GM19043 (cell line): ENCODE measurements at regions not wholly inside any gene's neighbourhood (a gene's known extent, or its start where the extent isn't known, plus 50 kb on each side); places are given as distances from the start of the nearest gene placed in this dataset.
"Not testable (repeated sequence)": the region's sequence is repeated elsewhere in the genome, so short reads cannot be mapped to it uniquely, and the experiment has no call there.

Experiments used
- ATAC-seq: cut with Tn5 transposase; IDR thresholded peaks from one replicate; pipeline ENCODE4 v1.9.1; 2021; ENCODE audit warnings: low read depth; ENCODE audit not compliant: unreplicated experiment

DNA sequence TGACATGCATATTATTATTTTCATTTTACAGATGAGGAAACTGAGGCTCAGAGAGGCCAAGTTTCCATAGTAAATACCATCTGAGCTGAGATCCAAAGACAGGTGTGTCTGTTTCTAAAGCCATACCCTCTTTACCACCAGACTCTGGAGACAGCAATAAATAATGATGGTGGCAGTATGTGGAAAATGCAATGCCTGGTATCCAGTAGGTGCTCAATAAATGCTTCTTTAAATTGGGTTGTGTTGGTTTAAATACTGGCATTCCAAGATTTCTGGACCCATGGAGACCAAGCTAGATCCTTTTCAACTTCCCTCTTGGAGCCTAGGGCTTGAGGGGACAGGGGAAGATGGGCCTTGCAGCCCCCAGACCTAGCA, 221.3 kb upstream of the MSX2 start:
- ATAC-seq, result no peak

DNA sequence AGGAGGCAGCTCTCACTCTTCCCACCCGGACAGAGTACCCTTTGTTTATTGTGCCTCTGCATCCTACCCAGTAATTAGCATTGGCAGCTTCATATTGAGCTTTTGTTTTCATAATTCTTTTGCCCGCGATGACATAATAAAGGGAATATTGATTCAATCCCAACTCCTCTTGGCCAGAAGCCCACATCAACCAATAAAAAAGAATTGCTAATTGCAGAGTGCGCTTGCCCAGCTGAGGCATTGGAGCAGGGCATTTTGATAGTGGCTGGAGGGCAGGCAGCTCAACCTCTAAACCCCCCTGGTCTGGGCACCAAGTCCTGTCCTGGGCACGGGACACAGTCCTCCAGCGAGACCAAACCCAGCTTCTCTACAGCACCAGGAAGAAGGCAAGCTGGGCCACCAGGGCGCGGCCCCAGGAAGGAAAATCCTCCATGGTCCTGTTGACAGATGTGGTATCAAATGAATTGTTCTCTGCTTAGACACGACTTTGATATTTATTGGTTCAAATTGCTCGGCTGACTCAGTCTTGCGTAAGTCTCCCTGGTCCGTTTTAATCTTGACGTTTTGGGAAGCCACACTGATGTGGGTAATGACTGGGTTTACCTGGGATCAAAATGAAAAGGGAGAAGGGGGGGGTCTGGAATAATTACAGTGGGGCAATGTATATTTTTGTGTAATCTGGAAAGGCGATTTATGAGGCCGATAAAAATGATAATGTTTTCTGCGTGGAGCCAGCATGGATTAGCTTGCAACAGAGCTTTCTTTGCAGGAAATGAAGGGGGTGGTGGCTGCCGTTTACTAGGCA, 220.7 kb upstream of the MSX2 start:
- ATAC-seq, result no peak

DNA sequence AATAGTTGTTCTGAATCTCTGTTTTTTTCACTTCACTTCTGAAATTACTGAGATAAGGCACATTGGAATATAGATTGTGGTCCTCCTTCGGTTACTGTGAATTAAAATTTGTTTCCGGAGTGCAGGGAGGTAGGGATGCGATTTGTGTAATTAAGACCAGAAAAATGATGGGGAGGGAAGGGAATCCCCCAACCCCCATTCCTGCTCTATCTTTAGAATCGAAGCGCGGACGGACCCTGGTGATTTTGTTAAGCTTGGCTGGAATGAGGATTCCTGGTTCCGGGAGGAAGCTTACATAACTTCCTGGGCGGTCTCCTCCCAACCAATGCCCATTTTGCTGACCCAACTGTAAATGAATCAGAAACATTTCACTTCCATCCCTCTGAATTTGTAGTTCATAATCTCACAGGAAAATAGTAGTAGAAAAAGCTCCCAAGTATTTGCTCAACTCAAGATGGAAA, 220.1 kb upstream of the MSX2 start:
- no peak for ATAC-seq

- ATAC-seq, result no peak
Observed at GRCh38 chr5:174505621-174506020, 218.8 kb upstream of the MSX2 start.

DNA sequence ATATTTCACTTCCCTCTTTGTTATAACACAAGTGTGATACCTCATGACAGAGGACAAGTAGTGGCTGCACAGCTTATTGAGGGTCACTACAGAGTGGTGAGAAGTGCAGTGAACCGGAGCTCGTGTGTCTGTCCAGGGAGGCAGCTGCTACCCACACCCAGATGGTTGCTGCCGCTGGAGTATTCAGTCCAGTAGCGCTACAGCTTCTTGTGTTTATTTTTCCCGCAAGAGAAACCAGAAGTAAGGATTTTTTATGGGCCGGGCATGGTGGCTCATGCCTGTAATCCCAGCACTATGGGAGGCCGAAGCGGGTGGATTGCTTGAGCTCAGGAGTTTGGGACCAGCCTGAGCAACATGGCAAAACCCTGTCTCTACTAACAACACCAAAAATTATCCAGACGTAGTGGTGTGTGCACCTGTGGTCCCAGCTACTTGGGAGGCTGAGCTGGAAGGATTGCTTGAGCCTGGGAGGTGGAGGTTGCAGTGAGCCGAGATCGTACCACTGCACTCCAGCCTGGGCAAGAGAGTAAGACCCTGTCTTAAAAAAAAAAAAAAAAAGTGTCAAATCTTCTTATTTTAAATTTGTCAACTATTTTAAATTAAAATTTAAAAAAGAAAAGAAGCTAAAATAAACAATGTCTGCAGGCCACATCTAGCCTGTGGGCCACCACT, 213.5 kb upstream of the MSX2 start:
- not testable (repeated sequence) for ATAC-seq

GRCh38 chr5:174511714-174512253, 212.6 kb upstream of the MSX2 start:
- ATAC-seq, result no peak

- ATAC-seq, result no peak
Observed at GRCh38 chr5:174514325-174514724, 210.1 kb upstream of the MSX2 start.

- no peak for ATAC-seq
Observed at GRCh38 chr5:174514983-174515394, 209.4 kb upstream of the MSX2 start.

- ATAC-seq, result no peak
Observed at GRCh38 chr5:174516741-174517140, 207.6 kb upstream of the MSX2 start.

DNA sequence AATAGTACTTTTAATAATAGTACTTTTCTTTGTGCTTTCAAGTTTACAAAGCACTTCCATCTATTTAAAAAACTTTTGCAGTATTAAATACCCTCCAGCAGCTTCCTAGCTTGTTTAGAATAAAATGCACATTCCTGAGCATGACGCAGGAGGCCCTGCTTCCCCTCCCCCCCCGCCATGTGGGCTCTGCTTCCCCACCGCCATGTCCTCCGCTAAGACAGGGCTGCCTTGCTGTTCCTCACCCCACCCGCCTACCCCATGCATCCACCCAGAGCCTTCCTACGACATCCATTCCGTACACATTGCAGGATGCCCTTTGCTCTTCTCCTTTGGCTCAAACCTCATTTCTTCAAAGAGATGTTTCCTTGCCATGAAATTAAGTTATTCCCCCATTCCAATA, 205.9 kb upstream of the MSX2 start:
- no peak for ATAC-seq

GRCh38 chr5:174520420-174521396, 203.7 kb upstream of the MSX2 start:
- ATAC-seq, result no peak

- no peak for ATAC-seq
Observed at GRCh38 chr5:174521449-174521848, 202.9 kb upstream of the MSX2 start.

DNA sequence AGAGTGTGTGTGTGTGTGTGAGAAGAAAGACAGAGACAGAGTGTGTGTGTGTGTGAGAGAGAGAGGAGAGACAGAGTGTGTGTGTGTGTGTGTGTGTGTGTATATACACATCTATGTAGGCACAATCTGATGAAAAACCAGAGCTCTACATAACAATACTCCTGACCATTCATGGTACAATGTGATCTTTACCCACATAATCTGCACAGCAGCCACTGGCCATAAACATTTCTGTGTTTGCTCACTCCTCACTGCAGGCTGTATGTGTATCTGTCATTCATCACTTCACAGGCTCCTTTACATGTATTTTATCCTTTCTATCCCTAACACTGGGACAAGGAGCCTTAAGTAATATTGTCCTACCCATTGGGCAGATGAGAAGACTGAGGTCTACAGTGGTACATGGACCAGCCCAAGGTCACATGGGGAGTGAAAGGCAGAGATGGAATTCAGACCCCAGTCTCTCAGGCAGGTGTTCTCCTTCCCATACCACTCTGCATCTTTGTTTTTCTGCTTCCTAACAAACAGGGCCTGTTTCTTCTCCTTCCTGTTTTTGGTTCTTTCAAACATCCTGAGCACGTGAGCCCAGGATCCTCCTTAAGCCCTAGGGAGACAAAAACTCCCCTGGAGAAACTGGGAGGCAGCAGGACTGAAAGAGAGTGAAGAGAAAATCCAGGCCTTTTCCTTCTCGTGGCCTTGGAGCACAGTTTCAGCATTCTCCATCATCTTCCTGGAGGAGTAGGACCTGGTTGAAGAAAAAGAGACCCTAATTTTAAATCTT, 201.7 kb upstream of the MSX2 start:
- ATAC-seq, result no peak

GRCh38 chr5:174523311-174524071, 200.9 kb upstream of the MSX2 start:
- no peak for ATAC-seq

- no peak for ATAC-seq
Observed at GRCh38 chr5:174524351-174524750, 200.0 kb upstream of the MSX2 start.

GRCh38 chr5:174526177-174526576, 198.2 kb upstream of the MSX2 start:
- ATAC-seq, result no peak

- ATAC-seq, result no peak
Observed at GRCh38 chr5:174527916-174528540, 196.4 kb upstream of the MSX2 start.

DNA sequence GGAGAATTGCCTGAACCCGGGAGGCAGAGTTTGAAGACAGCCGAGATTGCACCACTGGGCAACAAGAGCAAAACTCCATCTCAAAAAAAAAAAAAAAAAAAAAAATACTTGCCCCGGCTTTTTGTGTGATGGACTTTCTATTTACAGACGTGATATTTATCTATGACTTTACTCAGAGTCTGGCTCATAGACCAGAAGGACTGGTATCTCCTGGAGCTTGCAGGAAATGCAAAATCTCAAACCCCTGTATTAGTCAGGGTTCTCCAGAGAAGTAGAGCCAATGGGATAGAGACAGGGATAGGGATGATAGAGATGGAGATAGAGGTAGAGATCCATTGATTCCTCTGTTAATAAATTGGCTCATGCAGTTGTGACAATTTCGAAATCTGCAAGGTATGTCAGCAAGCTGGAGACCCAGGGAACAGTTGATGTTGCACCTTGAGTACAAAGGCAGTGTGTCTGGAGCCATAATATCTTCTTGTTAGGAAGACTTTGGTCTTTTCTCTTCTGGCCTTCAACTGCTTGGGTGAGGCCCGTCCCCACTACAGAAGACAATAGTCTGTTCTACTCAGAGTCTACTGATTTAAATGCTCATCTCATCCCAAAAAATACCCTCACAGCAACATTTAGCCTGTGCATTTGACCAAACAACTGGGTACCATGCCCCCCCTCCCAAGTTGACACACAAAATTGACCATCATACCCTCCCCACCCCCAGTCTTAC, 195.4 kb upstream of the MSX2 start:
- ATAC-seq, result no peak
